HEK293 (cell line): ENCODE measurements at regions not wholly inside any gene's neighbourhood (a gene's known extent, or its start where the extent isn't known, plus 50 kb on each side); places are given as distances from the start of the nearest gene placed in this dataset.
A peak's percentile ranks its signal among the peaks of the same experiment; 100 is the strongest.

Source experiments
- CTCF ChIA-PET: fragments of 350-600 bp; formaldehyde crosslinking; extraction: SDS; loops from one replicate; lab custom pipeline; 2021; ENCODE audit warnings: antibody characterized with exemption; lab: Yijun Ruan, JAX
- POLR2A ChIA-PET: fragments of 300-600 bp; formaldehyde crosslinking; extraction: SDS; loops from one replicate; lab custom pipeline; 2020; ENCODE audit warnings: antibody characterized with exemption, inconsistent platforms; lab: Yijun Ruan, JAX
- H3K27ac ChIP-seq: fragments of 200-500 bp; sonication (Bioruptor generic); 2 replicates; pipeline ENCODE4 v1.5.1; 2014; ENCODE audit warnings: low read depth, low read length, control low read depth, inconsistent platforms; ENCODE audit errors: extremely low read depth
- H3K36me3 ChIP-seq, 2 experiments: fragments of 200-500 bp in 1 of 2; sonication (Bioruptor generic) in 1 of 2; 1 replicate in 1 of 2; 2 replicates in 1 of 2; pipeline ENCODE4 v1.5.1; 2014 to 2017; ENCODE audit warnings: inconsistent platforms in 2 of 2, low read length in 2 of 2; ENCODE audit not compliant: control insufficient read depth in 2 of 2, insufficient read depth in 1 of 2
- H3K4me1 ChIP-seq: fragments of 200-500 bp; sonication (Bioruptor generic); 2 replicates; pipeline ENCODE4 v1.5.1; 2014; ENCODE audit warnings: mild to moderate bottlenecking, low read length, inconsistent platforms; ENCODE audit not compliant: control insufficient read depth, insufficient read depth
- H3K4me3 ChIP-seq: 2 replicates; pipeline ENCODE4 v1.5.1; 2011; ENCODE audit warnings: low read depth, mild to moderate bottlenecking, control low read depth, low read length, moderate library complexity
- H3K9me3 ChIP-seq: fragments of 200-500 bp; sonication (Bioruptor generic); 2 replicates; pipeline ENCODE4 v1.5.1; 2014; ENCODE audit warnings: low read depth, low read length, inconsistent platforms; ENCODE audit not compliant: control insufficient read depth, insufficient read depth
- HOXD13 ChIP-seq: sonication (generic); formaldehyde crosslinking; IDR thresholded peaks from 2 replicates; pipeline ENCODE4 v1.8.0; 2022; ENCODE audit warnings: missing genetic modification reagents, borderline replicate concordance
- KLF7 ChIP-seq: fragments of 450-650 bp; formaldehyde crosslinking; IDR thresholded peaks from 2 replicates; pipeline ENCODE4 v1.5.1; 2016; ENCODE audit warnings: missing biosample characterization, missing genetic modification characterization, borderline replicate concordance
- KLF8 ChIP-seq: fragments of 450-650 bp; formaldehyde crosslinking; IDR thresholded peaks from 2 replicates; pipeline ENCODE4 v1.5.1; 2016; ENCODE audit warnings: missing biosample characterization, missing genetic modification characterization
- KLF9 ChIP-seq: fragments of 450-650 bp; formaldehyde crosslinking; IDR thresholded peaks from 2 replicates; pipeline ENCODE4 v1.5.1; 2016; ENCODE audit warnings: missing biosample characterization, missing genetic modification characterization, low read depth
- PRDM1 ChIP-seq: fragments of 450-650 bp; formaldehyde crosslinking; IDR thresholded peaks from 2 replicates; pipeline ENCODE4; 2016; ENCODE audit warnings: missing biosample characterization, missing genetic modification characterization
- SP3 ChIP-seq: fragments of 450-650 bp; formaldehyde crosslinking; IDR thresholded peaks from 2 replicates; pipeline ENCODE4 v1.5.1; 2016; ENCODE audit warnings: missing biosample characterization, missing genetic modification characterization
- YY2 ChIP-seq: fragments of 450-650 bp; formaldehyde crosslinking; IDR thresholded peaks from 2 replicates; pipeline ENCODE4 v1.5.1; 2016; ENCODE audit warnings: missing biosample characterization, missing genetic modification characterization
- ZEB2 ChIP-seq: fragments of 450-650 bp; formaldehyde crosslinking; IDR thresholded peaks from 2 replicates; pipeline ENCODE4 v1.5.1; 2016; ENCODE audit warnings: missing biosample characterization, missing genetic modification characterization
- ZFP41 ChIP-seq: fragments of 450-650 bp; formaldehyde crosslinking; IDR thresholded peaks from 2 replicates; pipeline ENCODE4 v1.5.1; 2016; ENCODE audit warnings: missing biosample characterization, missing genetic modification characterization, borderline replicate concordance
- ZNF169 ChIP-seq: fragments of 450-650 bp; formaldehyde crosslinking; IDR thresholded peaks from 2 replicates; pipeline ENCODE4 v1.5.1; 2016; ENCODE audit warnings: missing biosample characterization, missing genetic modification characterization
- ZNF223 ChIP-seq: fragments of 450-650 bp; formaldehyde crosslinking; IDR thresholded peaks from 2 replicates; pipeline ENCODE4 v1.5.1; 2016; ENCODE audit warnings: missing biosample characterization, missing genetic modification characterization
- ZNF341 ChIP-seq: fragments of 450-650 bp; formaldehyde crosslinking; IDR thresholded peaks from 2 replicates; pipeline ENCODE4; 2016; ENCODE audit warnings: low read depth, missing biosample characterization, missing genetic modification characterization
- ZNF596 ChIP-seq: fragments of 450-650 bp; IDR thresholded peaks from 2 replicates; pipeline ENCODE4 v1.5.0; 2018; ENCODE audit warnings: missing biosample characterization, mild to moderate bottlenecking, missing genetic modification characterization, moderate library complexity
- ZNF654 ChIP-seq: fragments of 450-650 bp; formaldehyde crosslinking; IDR thresholded peaks from 2 replicates; pipeline ENCODE4 v1.5.1; 2016; ENCODE audit warnings: low read depth, missing biosample characterization, missing genetic modification characterization
- ZNF776 ChIP-seq: fragments of 450-650 bp; formaldehyde crosslinking; IDR thresholded peaks from 2 replicates; pipeline ENCODE4 v1.5.0; 2017; ENCODE audit warnings: missing biosample characterization, missing genetic modification characterization, borderline replicate concordance
- ZNF830 ChIP-seq: fragments of 450-650 bp; IDR thresholded peaks from 2 replicates; pipeline ENCODE4 v1.5.0; 2018; ENCODE audit warnings: missing biosample characterization, missing genetic modification characterization, low read depth, mild to moderate bottlenecking, moderate library complexity
- TF ChIP-seq, protein P1 (sequence below): fragments of 450-650 bp; formaldehyde crosslinking; IDR thresholded peaks from 2 replicates; pipeline ENCODE4 v1.5.1; 2017; ENCODE audit warnings: missing biosample characterization, missing genetic modification characterization
- TF ChIP-seq, protein P2 (sequence below): fragments of 450-650 bp; formaldehyde crosslinking; IDR thresholded peaks from 2 replicates; pipeline ENCODE4 v1.5.1; 2016; ENCODE audit warnings: missing biosample characterization, missing genetic modification characterization
- TF ChIP-seq, protein P3 (sequence below): fragments of 450-650 bp; formaldehyde crosslinking; IDR thresholded peaks from 2 replicates; pipeline ENCODE4 v1.5.1; 2016; ENCODE audit warnings: missing biosample characterization, missing genetic modification characterization
- TF ChIP-seq, protein P4 (sequence below): fragments of 450-650 bp; formaldehyde crosslinking; IDR thresholded peaks from 2 replicates; pipeline ENCODE4 v1.5.1; 2016; ENCODE audit warnings: missing biosample characterization, missing genetic modification characterization
- TF ChIP-seq, protein P5 (sequence below): fragments of 450-650 bp; formaldehyde crosslinking; IDR thresholded peaks from 2 replicates; pipeline ENCODE4 v1.5.1; 2017; ENCODE audit warnings: missing biosample characterization, missing genetic modification characterization
- TF ChIP-seq, protein P6 (sequence below): fragments of 450-650 bp; IDR thresholded peaks from 2 replicates; pipeline ENCODE4 v1.5.1; 2018; ENCODE audit warnings: missing biosample characterization, missing genetic modification characterization

DNA sequence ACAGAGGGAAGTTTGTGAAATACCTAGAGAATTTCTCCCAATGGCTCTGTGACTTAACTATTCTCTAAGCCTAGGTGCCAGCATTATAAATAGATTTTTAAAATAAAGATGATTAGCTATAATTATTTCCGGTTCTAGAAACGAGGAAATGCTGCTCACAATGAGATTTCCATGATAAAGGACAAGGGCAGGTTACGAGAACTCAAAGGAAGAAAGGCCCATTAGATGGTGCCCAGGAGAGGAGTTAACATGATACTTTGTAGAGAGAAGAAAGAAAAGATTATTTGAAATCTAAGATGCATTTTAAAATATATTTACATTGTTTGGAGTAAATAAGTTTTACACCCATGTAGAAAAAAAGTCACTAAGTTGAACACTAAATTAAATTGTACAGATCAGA lies 538.3 kb upstream of the PTGER4 start (continued):
- TF ChIP-seq, protein P1, sequence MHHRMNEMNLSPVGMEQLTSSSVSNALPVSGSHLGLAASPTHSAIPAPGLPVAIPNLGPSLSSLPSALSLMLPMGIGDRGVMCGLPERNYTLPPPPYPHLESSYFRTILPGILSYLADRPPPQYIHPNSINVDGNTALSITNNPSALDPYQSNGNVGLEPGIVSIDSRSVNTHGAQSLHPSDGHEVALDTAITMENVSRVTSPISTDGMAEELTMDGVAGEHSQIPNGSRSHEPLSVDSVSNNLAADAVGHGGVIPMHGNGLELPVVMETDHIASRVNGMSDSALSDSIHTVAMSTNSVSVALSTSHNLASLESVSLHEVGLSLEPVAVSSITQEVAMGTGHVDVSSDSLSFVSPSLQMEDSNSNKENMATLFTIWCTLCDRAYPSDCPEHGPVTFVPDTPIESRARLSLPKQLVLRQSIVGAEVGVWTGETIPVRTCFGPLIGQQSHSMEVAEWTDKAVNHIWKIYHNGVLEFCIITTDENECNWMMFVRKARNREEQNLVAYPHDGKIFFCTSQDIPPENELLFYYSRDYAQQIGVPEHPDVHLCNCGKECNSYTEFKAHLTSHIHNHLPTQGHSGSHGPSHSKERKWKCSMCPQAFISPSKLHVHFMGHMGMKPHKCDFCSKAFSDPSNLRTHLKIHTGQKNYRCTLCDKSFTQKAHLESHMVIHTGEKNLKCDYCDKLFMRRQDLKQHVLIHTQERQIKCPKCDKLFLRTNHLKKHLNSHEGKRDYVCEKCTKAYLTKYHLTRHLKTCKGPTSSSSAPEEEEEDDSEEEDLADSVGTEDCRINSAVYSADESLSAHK (tag by site-specific recombination), result no peak
- TF ChIP-seq ZNF654 (tag by site-specific recombination) (no peak), ZNF830 (tag by site-specific recombination) (no peak), KLF7 (tag by site-specific recombination) (no peak)

DNA sequence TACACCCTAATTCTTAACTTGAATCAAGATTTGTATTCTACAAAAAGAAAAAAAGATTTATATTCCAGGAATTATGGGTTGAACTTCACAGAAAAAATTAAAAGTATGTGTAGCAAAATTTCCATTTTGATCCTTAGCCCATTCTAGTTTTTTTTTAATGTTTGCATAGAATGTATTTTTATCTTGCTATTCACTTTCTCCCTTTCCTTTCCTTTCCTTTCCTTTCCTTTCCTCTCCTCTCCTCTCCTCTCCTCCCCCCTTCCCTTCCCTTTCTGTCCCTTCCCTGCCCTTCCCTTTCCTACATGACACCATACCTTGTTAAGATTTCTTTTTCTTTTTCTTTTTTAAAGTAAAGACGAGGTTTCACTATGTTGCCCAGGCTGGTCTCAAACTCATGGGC lies 542.5 kb upstream of the PTGER4 start:
- H3K27ac ChIP-seq, result no peak overlapping the region
- POLR2A ChIA-PET, result no interaction called here
- H3K4me1 ChIP-seq, result no peaks in the 10 kb centered on the region
- H3K9me3 ChIP-seq, result no peaks in the 10 kb centered on the region; the same call in 1 of the 2 replicates
- H3K36me3 ChIP-seq, result no peaks in the 10 kb centered on the region
- H3K4me3 ChIP-seq, result no peak overlapping the region
- CTCF ChIA-PET, result no interaction called here
- TF ChIP-seq PRDM1 (tag by site-specific recombination), result peak; percentile 84
- TF ChIP-seq, protein P2, sequence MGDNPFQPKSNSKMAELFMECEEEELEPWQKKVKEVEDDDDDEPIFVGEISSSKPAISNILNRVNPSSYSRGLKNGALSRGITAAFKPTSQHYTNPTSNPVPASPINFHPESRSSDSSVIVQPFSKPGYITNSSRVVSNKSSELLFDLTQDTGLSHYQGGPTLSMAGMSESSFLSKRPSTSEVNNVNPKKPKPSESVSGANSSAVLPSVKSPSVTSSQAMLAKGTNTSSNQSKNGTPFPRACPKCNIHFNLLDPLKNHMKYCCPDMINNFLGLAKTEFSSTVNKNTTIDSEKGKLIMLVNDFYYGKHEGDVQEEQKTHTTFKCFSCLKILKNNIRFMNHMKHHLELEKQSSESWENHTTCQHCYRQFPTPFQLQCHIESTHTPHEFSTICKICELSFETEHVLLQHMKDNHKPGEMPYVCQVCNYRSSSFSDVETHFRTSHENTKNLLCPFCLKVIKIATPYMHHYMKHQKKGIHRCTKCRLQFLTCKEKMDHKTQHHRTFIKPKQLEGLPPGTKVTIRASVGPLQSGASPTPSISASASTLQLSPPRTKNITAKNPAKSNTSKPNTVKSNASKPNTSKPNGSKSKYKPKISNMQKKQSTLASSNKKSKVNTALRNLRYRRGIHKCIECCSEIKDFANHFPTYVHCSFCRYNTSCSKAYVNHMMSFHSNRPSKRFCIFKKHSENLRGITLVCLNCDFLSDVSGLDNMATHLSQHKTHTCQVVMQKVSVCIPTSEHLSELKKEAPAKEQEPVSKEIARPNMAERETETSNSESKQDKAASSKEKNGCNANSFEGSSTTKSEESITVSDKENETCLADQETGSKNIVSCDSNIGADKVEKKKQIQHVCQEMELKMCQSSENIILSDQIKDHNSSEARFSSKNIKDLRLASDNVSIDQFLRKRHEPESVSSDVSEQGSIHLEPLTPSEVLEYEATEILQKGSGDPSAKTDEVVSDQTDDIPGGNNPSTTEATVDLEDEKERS (tag by site-specific recombination), result no peak

DNA sequence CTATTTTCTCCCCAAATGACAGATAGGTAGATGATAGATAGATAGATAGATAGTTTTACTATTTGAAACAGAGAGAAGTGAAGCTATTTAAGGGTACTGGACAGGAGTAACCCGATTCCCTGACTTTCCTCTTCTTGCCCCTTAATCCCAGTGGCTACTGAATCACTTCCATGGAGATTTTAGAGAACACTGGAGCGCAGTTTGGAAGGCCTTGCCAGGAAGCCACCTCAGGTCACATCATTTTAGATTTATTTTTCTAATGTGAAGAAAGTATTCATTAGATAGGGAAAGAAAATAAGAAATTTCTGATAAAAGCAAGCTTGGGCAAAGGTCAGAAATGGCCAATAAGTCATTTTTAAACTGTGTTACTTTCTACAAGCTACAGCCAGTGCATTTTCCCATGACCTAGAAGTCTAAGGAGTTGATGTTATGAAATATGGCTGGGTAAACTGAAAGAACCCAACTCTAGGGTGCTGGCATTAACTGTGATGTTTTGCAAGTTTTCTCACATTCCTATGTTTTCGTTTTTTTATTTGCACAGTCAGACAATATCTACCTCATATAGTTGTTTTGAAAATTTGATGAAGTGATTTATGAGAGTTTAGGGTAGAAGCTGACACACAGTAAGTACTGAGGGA lies 544.7 kb upstream of the PTGER4 start:
- CTCF ChIA-PET, result interaction anchor here (0.5 kb wide), 1 partner anchor 551 kb away, joined by 3 read pairs; no protein-coding TSS in a partner anchor
- H3K36me3 ChIP-seq, result no peaks in the 10 kb centered on the region
- H3K9me3 ChIP-seq, result no peaks in the 10 kb centered on the region; the same call in 1 of the 2 replicates
- no peak overlapping the region for H3K27ac ChIP-seq
- POLR2A ChIA-PET, result no interaction called here
- no peaks in the 10 kb centered on the region for H3K4me1 ChIP-seq
- H3K4me3 ChIP-seq, result no peak overlapping the region
- TF ChIP-seq KLF8 (tag by site-specific recombination) (no peak), SP3 (no peak), ZNF596 (tag by site-specific recombination) (no peak), ZNF223 (tag by site-specific recombination) (no peak), YY2 (tag by site-specific recombination) (no peak), HOXD13 (CRISPR knock-in tag) (no peak), ZEB2 (tag by site-specific recombination) (no peak), KLF9 (tag by site-specific recombination) (no peak), ZFP41 (tag by site-specific recombination) (no peak), ZNF341 (no peak), ZNF776 (tag by site-specific recombination) (no peak), ZNF169 (tag by site-specific recombination) (no peak)
- TF ChIP-seq, protein P3, sequence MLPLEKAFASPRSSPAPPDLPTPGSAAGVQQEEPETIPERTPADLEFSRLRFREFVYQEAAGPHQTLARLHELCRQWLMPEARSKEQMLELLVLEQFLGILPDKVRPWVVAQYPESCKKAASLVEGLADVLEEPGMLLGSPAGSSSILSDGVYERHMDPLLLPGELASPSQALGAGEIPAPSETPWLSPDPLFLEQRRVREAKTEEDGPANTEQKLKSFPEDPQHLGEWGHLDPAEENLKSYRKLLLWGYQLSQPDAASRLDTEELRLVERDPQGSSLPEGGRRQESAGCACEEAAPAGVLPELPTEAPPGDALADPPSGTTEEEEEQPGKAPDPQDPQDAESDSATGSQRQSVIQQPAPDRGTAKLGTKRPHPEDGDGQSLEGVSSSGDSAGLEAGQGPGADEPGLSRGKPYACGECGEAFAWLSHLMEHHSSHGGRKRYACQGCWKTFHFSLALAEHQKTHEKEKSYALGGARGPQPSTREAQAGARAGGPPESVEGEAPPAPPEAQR (tag by site-specific recombination), result no peak
- TF ChIP-seq, protein P4, sequence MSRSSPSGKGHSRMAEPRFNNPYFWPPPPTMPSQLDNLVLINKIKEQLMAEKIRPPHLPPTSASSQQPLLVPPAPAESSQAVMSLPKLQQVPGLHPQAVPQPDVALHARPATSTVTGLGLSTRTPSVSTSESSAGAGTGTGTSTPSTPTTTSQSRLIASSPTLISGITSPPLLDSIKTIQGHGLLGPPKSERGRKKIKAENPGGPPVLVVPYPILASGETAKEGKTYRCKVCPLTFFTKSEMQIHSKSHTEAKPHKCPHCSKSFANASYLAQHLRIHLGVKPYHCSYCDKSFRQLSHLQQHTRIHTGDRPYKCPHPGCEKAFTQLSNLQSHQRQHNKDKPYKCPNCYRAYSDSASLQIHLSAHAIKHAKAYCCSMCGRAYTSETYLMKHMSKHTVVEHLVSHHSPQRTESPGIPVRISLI (tag by site-specific recombination), result no peak
- TF ChIP-seq, protein P5, sequence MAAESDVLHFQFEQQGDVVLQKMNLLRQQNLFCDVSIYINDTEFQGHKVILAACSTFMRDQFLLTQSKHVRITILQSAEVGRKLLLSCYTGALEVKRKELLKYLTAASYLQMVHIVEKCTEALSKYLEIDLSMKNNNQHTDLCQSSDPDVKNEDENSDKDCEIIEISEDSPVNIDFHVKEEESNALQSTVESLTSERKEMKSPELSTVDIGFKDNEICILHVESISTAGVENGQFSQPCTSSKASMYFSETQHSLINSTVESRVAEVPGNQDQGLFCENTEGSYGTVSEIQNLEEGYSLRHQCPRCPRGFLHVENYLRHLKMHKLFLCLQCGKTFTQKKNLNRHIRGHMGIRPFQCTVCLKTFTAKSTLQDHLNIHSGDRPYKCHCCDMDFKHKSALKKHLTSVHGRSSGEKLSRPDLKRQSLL (tag by site-specific recombination), result no peak
- TF ChIP-seq, protein P6, sequence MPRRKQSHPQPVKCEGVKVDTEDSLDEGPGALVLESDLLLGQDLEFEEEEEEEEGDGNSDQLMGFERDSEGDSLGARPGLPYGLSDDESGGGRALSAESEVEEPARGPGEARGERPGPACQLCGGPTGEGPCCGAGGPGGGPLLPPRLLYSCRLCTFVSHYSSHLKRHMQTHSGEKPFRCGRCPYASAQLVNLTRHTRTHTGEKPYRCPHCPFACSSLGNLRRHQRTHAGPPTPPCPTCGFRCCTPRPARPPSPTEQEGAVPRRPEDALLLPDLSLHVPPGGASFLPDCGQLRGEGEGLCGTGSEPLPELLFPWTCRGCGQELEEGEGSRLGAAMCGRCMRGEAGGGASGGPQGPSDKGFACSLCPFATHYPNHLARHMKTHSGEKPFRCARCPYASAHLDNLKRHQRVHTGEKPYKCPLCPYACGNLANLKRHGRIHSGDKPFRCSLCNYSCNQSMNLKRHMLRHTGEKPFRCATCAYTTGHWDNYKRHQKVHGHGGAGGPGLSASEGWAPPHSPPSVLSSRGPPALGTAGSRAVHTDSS (tag by site-specific recombination), result no peak
